Mesothelial cell of epicardium (in vitro differentiated cells): ENCODE measurements at regions not wholly inside any gene's neighbourhood (a gene's known extent, or its start where the extent isn't known, plus 50 kb on each side); places are given as distances from the start of the nearest gene placed in this dataset.
"Not testable (repeated sequence)": the region's sequence is repeated elsewhere in the genome, so short reads cannot be mapped to it uniquely, and the experiment has no call there.

Source experiments
- DNase-seq, 2 experiments: peaks; one replicate each; pipeline ENCODE4 v3.0.0; 2021; ENCODE audit warnings: low spot score in 2 of 2; ENCODE audit not compliant: unreplicated experiment in 2 of 2
- H3K27ac Mint-ChIP-seq: 2 replicates; pipeline ENCODE4 v1.8.0; 2021; ENCODE audit warnings: mixed read lengths
- H3K27me3 Mint-ChIP-seq: 2 replicates; pipeline ENCODE4 v1.8.0; 2021; ENCODE audit warnings: low read depth, mixed read lengths
- H3K36me3 Mint-ChIP-seq: 2 replicates; pipeline ENCODE4 v1.8.0; 2021; ENCODE audit warnings: mixed read lengths
- H3K4me1 Mint-ChIP-seq: 2 replicates; pipeline ENCODE4 v1.8.0; 2021; ENCODE audit warnings: mixed read lengths
- H3K4me3 Mint-ChIP-seq: 2 replicates; pipeline ENCODE4 v1.8.0; 2021; ENCODE audit warnings: mild to moderate bottlenecking, moderate library complexity, mixed read lengths
- H3K9me3 Mint-ChIP-seq: 2 replicates; pipeline ENCODE4 v1.8.0; 2021; ENCODE audit warnings: mixed read lengths
- CTCF ChIP-seq: fragments of 200-600 bp; sonication (generic); IDR thresholded peaks from one replicate; pipeline ENCODE4 v1.5.0; 2021; ENCODE audit warnings: antibody characterized with exemption; ENCODE audit not compliant: unreplicated experiment

GRCh38 chr4:125235971-125236370 is 78.8 kb upstream of the FAT4 start:
- Mint-ChIP-seq H3K27me3 (no peaks in the 10 kb centered on the region), H3K9me3 (no peaks in the 10 kb centered on the region), H3K4me1 (peaks cover 8% of the 10 kb centered on the region), H3K36me3 (no peaks in the 10 kb centered on the region), H3K27ac (no peak overlapping the region), H3K4me3 (no peak overlapping the region)
- DNase-seq: no peak
- TF ChIP-seq CTCF: no peak

GRCh38 chr4:125231661-125232060 is 83.1 kb upstream of the FAT4 start:
- DNase-seq: no peak
- TF ChIP-seq CTCF: no peak
- H3K4me3 Mint-ChIP-seq: no peak overlapping the region
- no peak overlapping the region for H3K27ac Mint-ChIP-seq
- H3K27me3 Mint-ChIP-seq: no peaks in the 10 kb centered on the region
- peaks cover 10% of the 10 kb centered on the region for H3K4me1 Mint-ChIP-seq
- peaks cover 1% of the 10 kb centered on the region for H3K36me3 Mint-ChIP-seq
- no peaks in the 10 kb centered on the region for H3K9me3 Mint-ChIP-seq

- DNase-seq: no peak
- Mint-ChIP-seq H3K9me3 (no peaks in the 10 kb centered on the region), H3K36me3 (peaks cover 1% of the 10 kb centered on the region)
Measured at GRCh38 chr4:125229596-125230058, 85.1 kb upstream of the FAT4 start.

GRCh38 chr4:125225806-125226205 is 88.9 kb upstream of the FAT4 start:
- H3K27me3 Mint-ChIP-seq: no peaks in the 10 kb centered on the region
- H3K36me3 Mint-ChIP-seq: peaks cover 1% of the 10 kb centered on the region
- no peak overlapping the region for H3K27ac Mint-ChIP-seq
- peaks cover 3% of the 10 kb centered on the region for H3K4me1 Mint-ChIP-seq
- no peak for DNase-seq
- H3K9me3 Mint-ChIP-seq: no peaks in the 10 kb centered on the region
- TF ChIP-seq CTCF: no peak
- H3K4me3 Mint-ChIP-seq: no peak overlapping the region

More at GRCh38 chr4:125229596-125230058, 85.1 kb upstream of the FAT4 start:
- Mint-ChIP-seq H3K27ac (no peak overlapping the region), H3K4me1 (peaks cover 3% of the 10 kb centered on the region), H3K4me3 (no peak overlapping the region), H3K27me3 (no peaks in the 10 kb centered on the region)
- no peak for TF ChIP-seq CTCF

GRCh38 chr4:125200556-125200955 is 114.2 kb upstream of the FAT4 start:
- Mint-ChIP-seq H3K4me1 (peaks cover 2% of the 10 kb centered on the region), H3K27ac (no peak overlapping the region), H3K9me3 (peaks cover 13% of the 10 kb centered on the region), H3K4me3 (no peak overlapping the region), H3K27me3 (no peaks in the 10 kb centered on the region), H3K36me3 (no peaks in the 10 kb centered on the region)
- no peak for TF ChIP-seq CTCF
- DNase-seq: no peak

- Mint-ChIP-seq H3K36me3 (no peaks in the 10 kb centered on the region), H3K4me3 (no peak overlapping the region), H3K9me3 (peaks cover 13% of the 10 kb centered on the region), H3K27ac (no peak overlapping the region), H3K27me3 (no peaks in the 10 kb centered on the region), H3K4me1 (peaks cover 2% of the 10 kb centered on the region)
- TF ChIP-seq CTCF: no peak
- no peak for DNase-seq
Measured at GRCh38 chr4:125198916-125199315, 115.8 kb upstream of the FAT4 start.

- H3K4me3 Mint-ChIP-seq, H3K4me1 Mint-ChIP-seq, H3K27ac Mint-ChIP-seq, H3K27me3 Mint-ChIP-seq, DNase-seq, H3K36me3 Mint-ChIP-seq, H3K9me3 Mint-ChIP-seq: not testable (repeated sequence)
Measured at GRCh38 chr4:125191874-125192459, 122.8 kb upstream of the FAT4 start.
